ENCODE measurements at regions not wholly inside any gene's neighbourhood (a gene's known extent, or its start where the extent isn't known, plus 50 kb on each side); places are given as distances from the start of the nearest gene placed in this dataset.

DNA sequence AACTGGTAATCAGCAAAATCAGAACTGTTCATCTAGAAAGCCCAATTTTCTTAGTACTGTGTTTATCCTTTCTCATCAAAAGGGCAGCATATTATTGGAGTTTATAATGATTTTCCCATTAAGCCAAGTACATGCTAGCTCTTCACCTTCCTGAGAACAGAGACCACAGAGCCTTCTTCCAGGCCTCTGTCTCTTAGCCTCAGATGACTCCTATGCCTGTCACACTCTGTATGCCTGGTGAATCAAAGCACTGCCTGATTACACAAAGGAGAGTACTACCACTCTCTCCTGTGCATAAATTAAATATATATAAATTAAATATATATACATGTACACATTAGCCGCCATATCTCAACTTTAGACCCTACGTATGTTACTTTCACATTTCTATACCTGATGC lies 636.1 kb downstream of the NTRK3 start:
- in situ Hi-C loops (cut with HindIII; ENCODE audit: low pct_unique_long_range_greater_than_20kb, low sequenced_read_pairs) = no loop called here
- DNase-seq (ENCODE audit: low read depth) = no peak

DNA sequence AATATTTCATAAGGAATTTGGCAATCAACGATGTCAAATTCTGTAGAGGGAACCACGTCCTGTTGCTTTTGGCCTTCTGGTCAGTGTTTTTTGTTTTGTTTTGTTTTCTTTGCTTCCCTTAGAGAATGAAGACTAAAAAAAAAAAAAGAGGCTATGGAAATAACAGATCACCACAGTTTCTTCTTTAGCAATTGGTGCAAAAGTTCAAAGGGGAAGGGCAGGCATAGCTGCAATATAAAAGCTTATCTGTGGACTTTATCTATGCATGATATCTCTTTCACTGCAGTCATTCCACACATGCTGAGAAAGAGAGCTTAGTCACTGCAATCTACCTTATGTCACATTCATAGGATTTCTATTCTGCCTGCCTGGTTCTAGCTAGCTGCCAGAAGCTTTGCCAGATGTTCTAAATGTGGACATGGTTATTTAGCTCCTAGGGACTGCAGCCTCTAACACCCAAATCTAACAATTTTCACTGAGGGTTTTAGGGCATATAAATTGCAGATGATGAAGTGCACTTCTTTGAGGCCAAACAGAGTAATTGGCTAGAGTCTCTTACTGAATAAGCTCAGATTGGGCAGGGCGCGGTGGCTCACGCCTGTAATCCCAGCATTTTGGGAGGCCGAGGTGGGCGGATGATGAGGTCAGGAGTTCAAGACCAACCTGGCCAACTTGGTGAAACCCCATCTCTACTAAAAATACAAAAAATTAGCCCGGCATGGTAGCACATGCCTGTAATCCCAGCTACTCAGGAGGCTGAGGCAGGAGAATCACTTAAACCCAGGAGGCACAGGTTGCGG lies 637.2 kb downstream of the NTRK3 start:
- DNase-seq (ENCODE audit: low read depth) = peak; percentile 80
- in situ Hi-C loops (cut with HindIII; ENCODE audit: low pct_unique_long_range_greater_than_20kb, low sequenced_read_pairs) = no loop called here

DNA sequence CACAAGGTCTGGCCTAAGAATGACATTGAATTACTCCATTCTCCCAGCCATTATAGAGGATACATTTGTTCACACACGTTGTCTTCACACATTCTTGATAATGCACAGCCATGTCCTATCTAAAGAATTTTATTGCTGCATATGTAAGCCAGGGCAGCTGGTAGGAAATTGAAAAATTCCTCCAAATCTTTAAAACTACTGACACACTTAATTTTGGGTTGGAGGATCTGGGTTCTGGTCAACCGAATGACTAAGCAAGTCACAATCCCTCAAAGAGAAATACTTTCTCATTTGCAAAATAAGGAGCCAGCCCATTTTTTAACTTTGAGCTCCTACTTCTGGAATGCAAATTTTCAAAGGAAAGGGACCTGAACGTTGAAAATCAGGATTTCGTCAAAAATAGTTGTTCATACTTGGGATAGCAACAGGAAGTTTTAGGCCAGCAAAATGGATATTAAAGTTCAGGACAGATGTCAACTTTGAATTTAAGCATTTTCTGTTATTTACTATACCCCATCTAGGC lies 638.3 kb downstream of the NTRK3 start:
- DNase-seq (ENCODE audit: low read depth) = no peak
- in situ Hi-C loops (cut with HindIII; ENCODE audit: low pct_unique_long_range_greater_than_20kb, low sequenced_read_pairs) = no loop called here

DNA sequence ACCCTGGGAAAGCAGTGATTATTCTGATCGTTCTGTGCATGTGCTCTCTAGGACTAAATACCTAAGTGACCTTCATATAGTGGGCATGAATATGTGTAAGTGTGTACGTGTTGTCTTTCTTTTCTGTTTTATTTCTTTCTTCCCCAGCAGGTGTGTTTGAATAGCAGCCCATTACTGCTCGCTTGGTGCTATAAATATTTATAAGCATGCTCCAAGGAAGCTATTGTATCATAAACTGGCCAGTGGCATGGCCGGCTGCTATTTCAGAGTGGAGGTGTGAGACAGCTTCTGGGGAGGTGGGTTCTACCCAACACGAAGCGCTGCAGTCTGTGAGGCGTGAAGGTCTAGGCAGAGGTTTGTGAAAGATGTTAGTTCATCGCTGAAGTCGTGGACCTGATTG lies 641.8 kb downstream of the NTRK3 start:
- DNase-seq (ENCODE audit: low read depth) = no peak
- in situ Hi-C loops (cut with HindIII; ENCODE audit: low pct_unique_long_range_greater_than_20kb, low sequenced_read_pairs) = no loop called here

DNA sequence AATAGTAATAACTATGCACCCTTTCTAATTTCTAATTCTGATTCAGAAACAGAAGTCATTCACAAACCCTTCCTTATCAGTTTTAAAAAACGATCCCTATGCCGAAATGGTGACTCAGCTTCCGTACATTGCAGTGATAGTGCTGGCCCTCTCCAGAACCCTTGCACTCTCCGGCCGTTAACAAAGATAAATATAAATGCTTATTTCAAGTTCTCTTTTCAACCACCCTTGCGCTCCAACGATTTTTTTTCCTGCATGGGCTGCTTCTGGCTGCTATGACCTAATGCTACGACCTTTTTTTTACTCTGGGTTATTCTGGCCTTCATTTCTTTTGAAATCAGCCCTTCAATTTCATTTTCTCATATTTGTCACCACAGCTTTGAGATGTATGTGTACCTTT lies 646.2 kb downstream of the NTRK3 start:
- in situ Hi-C loops (cut with HindIII; ENCODE audit: low pct_unique_long_range_greater_than_20kb, low sequenced_read_pairs) = no loop called here
- DNase-seq (ENCODE audit: low read depth) = no peak

DNA sequence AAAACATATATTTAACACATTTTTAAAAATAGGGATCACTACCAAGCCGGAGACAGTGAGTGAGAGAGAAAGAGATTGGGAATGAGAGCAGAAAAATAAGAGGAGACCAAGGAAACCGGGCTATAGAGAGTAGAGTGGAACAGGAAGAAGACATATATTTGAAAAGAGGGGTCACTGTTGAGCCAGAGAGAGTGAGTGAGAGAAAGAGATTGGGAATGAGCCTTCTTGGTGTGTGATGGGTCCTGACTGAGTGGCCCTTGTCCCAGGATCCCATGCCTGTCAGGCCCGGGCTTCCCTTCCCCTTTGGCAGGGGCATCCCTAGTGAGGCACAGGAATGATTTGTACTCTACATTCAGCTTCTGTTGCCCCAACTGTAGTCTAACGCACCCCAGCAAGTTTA lies 646.6 kb downstream of the NTRK3 start:
- in situ Hi-C loops (cut with HindIII; ENCODE audit: low pct_unique_long_range_greater_than_20kb, low sequenced_read_pairs) = no loop called here
- no peak for DNase-seq (ENCODE audit: low read depth)

DNA sequence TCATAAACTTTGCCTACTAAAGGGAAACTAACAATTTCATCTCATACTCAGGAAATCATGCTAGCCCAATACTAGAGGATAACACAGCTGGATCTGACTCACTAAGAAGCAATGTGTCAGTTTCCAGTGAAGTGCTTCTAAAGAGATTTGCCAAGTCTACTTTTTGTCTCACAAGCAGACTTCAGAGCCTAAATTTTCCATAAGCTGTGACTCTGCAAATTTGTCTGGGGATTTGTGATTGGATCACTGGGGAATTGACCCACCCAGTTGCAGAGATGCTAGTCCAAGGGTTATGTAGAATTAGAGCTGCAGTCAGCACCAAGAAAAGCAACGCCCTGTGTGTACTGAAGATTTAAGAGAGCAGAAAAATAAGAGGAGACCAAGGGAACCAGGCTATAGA lies 647.1 kb downstream of the NTRK3 start:
- DNase-seq (ENCODE audit: low read depth) = peak; percentile 52
- in situ Hi-C loops (cut with HindIII; ENCODE audit: low pct_unique_long_range_greater_than_20kb, low sequenced_read_pairs) = no loop called here

DNA sequence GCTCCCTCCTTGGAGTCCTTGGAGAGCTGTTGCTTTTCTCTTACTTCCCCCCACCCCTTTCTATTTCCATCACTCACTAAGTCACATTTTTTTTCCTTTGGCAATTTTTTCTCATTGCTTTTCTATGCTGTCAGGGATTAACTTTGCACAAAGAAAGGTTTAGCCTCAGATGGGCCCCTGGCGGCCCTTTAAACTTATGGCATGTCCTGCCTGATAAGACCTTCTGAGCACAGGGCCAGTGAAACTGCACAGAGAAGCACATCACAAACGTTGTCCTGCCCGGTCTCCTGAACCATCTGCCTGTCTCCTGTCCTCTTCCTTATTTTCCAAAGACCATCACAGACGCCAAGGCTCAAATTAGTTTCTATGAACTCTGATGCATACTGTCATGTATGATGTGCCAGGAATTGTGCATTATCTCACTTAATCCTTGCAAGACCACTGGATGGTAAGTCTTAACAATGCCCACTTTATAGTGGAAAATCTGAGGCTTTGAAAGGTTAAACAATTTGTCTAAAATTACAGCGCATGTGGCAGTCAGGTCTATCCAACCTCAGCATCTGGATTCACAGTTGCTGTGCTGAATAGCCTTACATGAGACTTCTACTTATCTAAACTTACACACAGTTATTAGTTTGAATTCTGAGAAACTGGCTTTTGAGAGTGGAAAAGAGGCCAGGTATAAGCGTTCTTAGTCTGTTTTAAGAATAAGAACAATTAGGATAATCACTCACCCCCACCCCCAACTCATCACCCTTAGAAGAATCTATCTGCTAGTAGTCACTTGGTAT lies 648.1 kb downstream of the NTRK3 start:
- in situ Hi-C loops (cut with HindIII; ENCODE audit: low pct_unique_long_range_greater_than_20kb, low sequenced_read_pairs) = no loop called here
- DNase-seq (ENCODE audit: low read depth) = no peak

DNA sequence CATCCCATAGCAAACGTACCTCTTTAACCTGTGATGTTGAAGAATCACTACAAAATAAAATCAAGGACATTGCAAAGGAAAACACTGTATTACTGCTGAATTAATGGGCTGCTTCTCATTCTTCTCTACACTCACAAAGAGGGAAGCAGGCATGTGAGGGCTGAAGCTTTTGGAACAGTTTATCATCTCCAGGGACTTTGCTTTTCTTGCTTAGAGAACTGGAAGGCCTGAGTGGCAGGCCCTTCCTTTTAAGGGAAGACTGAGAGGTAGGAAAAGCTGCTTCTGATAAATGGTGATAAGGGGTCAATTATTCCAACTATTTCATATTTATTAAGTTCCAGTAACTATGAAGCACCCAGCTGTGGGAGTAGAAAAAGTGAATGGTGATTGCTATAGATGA lies 649.6 kb downstream of the NTRK3 start:
- in situ Hi-C loops (cut with HindIII; ENCODE audit: low pct_unique_long_range_greater_than_20kb, low sequenced_read_pairs) = no loop called here
- DNase-seq (ENCODE audit: low read depth) = no peak

DNA sequence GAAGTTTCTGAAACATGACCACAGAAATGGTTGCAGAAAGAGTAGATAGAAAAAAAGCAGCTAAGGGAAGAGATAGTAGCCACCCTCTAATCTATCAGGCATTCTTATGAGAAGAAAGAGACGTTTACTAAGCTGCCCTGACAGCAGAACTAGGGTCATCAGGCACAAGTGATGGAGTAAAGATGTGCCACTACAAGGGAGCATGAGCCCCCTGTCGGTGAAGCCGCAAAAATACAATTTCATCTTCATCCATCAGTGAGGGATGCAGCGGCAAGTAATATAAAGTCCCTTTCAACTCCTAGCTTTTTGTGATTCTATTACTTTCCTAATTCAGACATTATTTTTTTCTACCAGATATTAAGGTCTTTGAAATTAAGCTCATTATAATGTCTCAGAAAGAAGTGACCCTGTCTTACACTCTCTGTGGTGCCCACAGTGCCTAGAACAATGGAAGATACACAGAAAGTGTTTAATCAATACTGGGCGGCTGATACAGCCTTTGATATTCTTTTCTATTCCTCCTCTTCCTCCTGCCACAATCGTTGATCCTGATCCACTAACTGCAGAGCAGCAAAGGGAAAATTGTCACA lies 651.6 kb downstream of the NTRK3 start:
- no peak for DNase-seq (ENCODE audit: low read depth)
- in situ Hi-C loops (cut with HindIII; ENCODE audit: low pct_unique_long_range_greater_than_20kb, low sequenced_read_pairs) = no loop called here

DNA sequence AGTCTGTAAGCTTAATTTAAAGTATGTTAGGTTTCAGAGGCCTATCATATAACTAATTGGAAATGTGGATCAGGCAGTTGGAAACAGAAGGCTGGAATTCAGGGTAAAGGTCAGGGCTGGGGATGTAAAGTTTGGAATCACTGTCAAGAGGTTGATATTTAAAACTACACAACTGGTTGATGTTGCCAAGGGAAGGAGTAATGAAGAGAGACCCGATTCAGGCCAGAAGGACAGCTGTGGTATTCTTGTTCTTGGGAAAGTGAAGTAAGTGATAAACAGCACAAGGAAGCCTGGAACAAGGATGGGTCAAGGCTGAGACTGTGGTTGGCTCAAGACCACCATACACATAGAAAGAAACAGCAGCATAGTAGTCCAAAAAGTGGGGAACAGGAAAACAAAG lies 654.2 kb downstream of the NTRK3 start:
- no peak for DNase-seq (ENCODE audit: low read depth)
- in situ Hi-C loops (cut with HindIII; ENCODE audit: low pct_unique_long_range_greater_than_20kb, low sequenced_read_pairs) = no loop called here

DNA sequence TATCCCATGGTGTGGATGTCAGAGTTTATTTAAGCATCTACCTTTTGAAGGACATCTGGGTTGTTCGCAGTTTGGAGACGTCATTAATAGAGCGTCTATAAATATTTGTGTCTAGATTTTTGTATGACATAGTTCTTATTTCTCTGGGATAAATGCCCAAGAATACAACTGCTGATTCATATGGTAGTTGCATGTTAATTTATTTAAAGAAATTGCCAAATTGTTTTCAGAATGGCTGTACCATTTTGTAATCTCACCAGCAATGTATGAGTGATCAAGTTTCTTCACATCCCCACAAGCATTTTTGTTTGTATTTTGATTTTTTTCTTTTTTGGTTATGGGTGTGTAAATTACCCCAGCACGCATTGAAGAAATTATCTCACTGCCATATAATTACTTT lies 656.9 kb downstream of the NTRK3 start:
- in situ Hi-C loops (cut with HindIII; ENCODE audit: low pct_unique_long_range_greater_than_20kb, low sequenced_read_pairs) = no loop called here
- DNase-seq (ENCODE audit: low read depth) = no peak

DNA sequence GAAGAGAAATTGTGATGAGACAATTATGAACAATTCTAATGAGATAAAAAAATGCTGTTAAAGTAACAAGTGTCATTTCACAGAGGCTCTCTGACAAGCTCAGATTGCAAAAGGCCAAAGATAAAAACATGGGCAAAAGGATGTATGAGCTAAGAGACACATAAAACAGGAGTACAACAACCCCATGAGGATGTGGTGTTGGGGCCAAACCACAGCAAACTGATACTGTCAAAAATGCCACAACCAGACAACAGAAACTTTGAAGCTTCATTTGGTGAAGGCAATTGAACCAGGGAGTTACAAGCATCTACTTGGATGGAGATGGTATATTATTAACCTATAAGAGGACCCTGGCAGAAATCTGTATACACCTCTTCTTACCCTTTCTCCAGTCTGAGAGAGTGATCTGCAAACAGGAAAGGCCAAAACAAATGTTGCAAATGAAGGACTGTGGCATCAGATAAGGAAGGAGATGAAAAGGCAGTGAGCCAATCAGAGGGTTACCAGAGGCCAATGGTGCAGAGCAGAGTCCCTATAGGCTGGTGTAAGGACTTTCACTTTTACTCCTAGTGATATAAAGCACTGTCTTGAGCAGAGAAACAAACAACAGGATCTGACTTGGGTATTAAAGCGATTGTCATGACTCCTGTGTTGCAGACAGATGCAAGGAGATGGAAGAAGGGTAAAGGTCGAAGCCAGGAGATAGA lies 659.0 kb downstream of the NTRK3 start:
- in situ Hi-C loops (cut with HindIII; ENCODE audit: low pct_unique_long_range_greater_than_20kb, low sequenced_read_pairs) = no loop called here
- DNase-seq (ENCODE audit: low read depth) = peak; percentile 19

DNA sequence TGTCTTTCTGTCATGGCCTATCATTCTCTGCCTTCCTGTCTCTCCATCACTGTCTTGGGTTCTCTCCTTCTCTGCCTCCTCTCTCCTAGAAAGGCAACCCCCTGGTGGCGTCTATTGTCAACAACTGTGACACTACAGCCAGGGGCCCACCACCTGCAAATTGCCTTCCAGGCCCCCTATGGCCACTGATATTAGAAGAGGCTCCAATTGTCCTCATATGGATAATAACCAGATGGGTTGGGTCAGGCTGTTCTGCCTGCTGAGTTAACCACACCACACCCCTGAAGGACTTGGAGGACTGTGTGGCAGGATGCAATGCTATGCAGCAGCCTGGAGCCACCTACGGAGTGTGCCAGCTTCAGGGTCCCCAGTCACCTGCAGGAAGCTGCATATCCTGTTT lies 665.0 kb downstream of the NTRK3 start:
- no peak for DNase-seq (ENCODE audit: low read depth)
- in situ Hi-C loops (cut with HindIII; ENCODE audit: low pct_unique_long_range_greater_than_20kb, low sequenced_read_pairs) = no loop called here

DNA sequence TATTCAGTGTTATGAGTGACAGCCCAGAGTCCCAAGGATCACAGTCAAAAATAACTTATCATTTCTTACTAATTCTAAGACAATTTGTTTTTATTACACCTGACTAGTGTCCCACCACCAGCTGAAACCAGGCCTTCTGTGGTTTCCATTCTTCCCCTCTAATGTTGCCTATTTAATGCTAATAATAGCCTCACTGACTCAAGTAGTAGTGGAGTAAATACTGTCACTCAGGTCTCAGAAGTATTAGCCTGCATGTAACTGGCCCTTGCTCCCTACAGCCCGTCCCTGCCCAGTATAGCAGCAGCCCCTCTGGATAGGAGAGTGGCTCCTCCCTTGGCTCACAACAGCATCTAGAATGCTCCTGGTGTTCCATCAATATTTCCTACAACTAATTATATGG lies 665.5 kb downstream of the NTRK3 start:
- in situ Hi-C loops (cut with HindIII; ENCODE audit: low pct_unique_long_range_greater_than_20kb, low sequenced_read_pairs) = no loop called here
- no peak for DNase-seq (ENCODE audit: low read depth)

DNA sequence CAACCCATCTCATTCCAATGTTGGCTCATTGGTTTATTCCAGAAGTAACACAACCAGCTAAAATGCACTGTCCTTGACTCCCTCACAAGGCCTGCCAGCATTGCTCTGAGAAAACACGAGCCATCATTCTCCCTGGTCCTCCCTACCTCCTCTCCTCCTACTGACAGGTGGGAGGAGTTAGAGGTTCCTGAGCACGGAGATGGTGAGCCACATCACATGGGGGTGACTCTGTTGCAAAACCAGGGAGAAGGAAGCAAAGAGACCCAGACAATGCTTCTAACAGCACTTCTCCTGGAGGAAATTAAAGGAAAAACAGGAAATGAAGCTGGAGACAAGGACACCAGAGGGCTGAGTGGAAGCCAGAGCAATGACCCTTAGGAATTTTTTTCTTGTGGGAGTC lies 667.4 kb downstream of the NTRK3 start:
- DNase-seq (ENCODE audit: low read depth) = no peak
- in situ Hi-C loops (cut with HindIII; ENCODE audit: low pct_unique_long_range_greater_than_20kb, low sequenced_read_pairs) = no loop called here

DNA sequence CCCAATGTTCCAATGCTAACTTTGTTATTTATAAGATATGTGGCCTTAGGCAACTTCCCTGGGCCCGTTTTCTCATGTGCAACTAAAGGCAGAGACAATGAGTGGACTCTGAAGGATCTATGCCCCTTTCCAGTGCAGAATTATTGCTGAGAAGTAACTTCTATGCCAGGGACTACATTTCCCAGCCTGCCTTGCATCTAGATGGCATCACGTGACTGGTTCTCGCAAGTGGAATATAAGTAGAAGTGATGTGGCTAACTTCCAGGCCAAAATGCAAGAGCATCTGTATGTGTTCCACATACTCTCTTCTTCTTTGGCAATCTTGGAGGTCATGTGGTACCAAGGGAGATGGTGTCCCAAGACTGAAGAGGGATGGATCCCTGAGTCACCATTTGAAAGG lies 674.4 kb downstream of the NTRK3 start:
- no peak for DNase-seq (ENCODE audit: low read depth)
- in situ Hi-C loops (cut with HindIII; ENCODE audit: low pct_unique_long_range_greater_than_20kb, low sequenced_read_pairs) = no loop called here

DNA sequence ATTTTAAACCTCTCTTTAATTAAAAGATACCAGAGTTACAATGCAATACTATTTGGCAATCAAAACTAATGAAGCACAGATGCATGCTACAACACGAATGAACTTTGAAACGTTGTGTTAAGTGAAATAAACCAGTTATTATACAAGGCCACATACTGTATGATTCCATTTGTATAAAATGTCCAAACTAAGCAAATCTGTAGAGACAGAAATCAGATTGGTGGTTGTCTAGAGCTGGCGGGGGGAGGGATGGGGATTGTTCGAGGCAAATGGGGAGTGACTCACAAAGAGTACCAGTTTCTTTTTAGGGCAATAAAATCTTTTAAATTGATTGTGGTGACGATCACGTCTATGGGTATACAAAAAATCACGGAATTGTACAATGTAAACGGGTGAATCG lies 677.0 kb downstream of the NTRK3 start:
- in situ Hi-C loops (cut with HindIII; ENCODE audit: low pct_unique_long_range_greater_than_20kb, low sequenced_read_pairs) = no loop called here

DNA sequence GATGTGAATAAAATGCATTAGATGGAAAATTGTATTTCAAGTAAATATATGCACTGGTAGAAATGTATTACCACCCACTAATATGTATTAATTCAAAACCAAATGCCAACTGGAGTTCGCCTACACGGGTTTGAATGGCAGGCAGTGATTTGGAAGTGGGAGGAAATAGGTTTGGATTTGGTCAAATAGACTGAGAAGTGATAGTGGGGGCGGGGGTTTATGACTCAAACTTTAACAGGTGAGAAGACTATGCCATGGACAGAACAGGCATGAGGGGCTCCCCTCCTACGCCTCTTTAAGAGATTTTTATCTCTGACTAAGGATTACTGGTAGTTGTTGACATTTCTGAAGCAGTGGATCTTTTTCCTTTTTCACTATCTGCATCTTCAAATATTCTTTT lies 677.8 kb downstream of the NTRK3 start:
- no peak for DNase-seq (ENCODE audit: low read depth)
- in situ Hi-C loops (cut with HindIII; ENCODE audit: low pct_unique_long_range_greater_than_20kb, low sequenced_read_pairs) = no loop called here

More for the DNA sequence above, 677.0 kb downstream of the NTRK3 start:
- DNase-seq (ENCODE audit: low read depth) = no peak

Measured in Caki2 (cell line).